ENCODE measurements at regions not wholly inside any gene's neighbourhood (a gene's known extent, or its start where the extent isn't known, plus 50 kb on each side); places are given as distances from the start of the nearest gene placed in this dataset.

- ChIA-PET CTCF (interaction anchor here (0.9 kb wide), 1 partner anchor 16 kb away, joined by 3 read pairs; no protein-coding TSS in a partner anchor), POLR2A (no interaction called here)
- Histone ChIP-seq H3K4me3 (ENCODE audit: low read depth, low read length) (no peak overlapping the region), H3K36me3 (ENCODE audit: control insufficient read depth, insufficient read depth, low read length) (no peaks in the 10 kb centered on the region), H3K27me3 (ENCODE audit: control insufficient read depth, insufficient read depth, low read length) (peaks cover 3% of the 10 kb centered on the region)
- TF ChIP-seq CTCF (IDR thresholded peaks at IDR 0.05; ENCODE audit: insufficient read depth, low read depth, low read length) = no peak
- DNase-seq (ENCODE audit: low read depth) = no peak
These were observed 195.5 kb upstream of the CLINT1 start for GRCh38 chr5:158054223-158055110.

- Histone ChIP-seq H3K36me3 (ENCODE audit: control insufficient read depth, insufficient read depth, low read length) (no peaks in the 10 kb centered on the region), H3K27me3 (ENCODE audit: control insufficient read depth, insufficient read depth, low read length) (no peaks in the 10 kb centered on the region), H3K4me3 (ENCODE audit: low read depth, low read length) (no peak overlapping the region)
- DNase-seq (ENCODE audit: low read depth) = no peak
- no peak for TF ChIP-seq CTCF (IDR thresholded peaks at IDR 0.05; ENCODE audit: insufficient read depth, low read depth, low read length)
- ChIA-PET CTCF (interaction anchor here (1.0 kb wide), 1 partner anchor 1057 kb away, joined by 4 read pairs; no protein-coding TSS in a partner anchor), POLR2A (no interaction called here)
These were observed 192.1 kb upstream of the CLINT1 start for GRCh38 chr5:158051036-158051435.

GRCh38 chr5:158050421-158050820, 191.5 kb upstream of the CLINT1 start:
- no peak overlapping the region for H3K4me3 ChIP-seq (ENCODE audit: low read depth, low read length)
- TF ChIP-seq CTCF (IDR thresholded peaks at IDR 0.05; ENCODE audit: insufficient read depth, low read depth, low read length) = no peak
- DNase-seq (ENCODE audit: low read depth) = no peak
- no peaks in the 10 kb centered on the region for H3K27me3 ChIP-seq (ENCODE audit: control insufficient read depth, insufficient read depth, low read length)
- no peaks in the 10 kb centered on the region for H3K36me3 ChIP-seq (ENCODE audit: control insufficient read depth, insufficient read depth, low read length)
- ChIA-PET CTCF (interaction anchor here (1.0 kb wide), 1 partner anchor 1057 kb away, joined by 4 read pairs; no protein-coding TSS in a partner anchor), POLR2A (no interaction called here)

GRCh38 chr5:158049459-158049858, 190.5 kb upstream of the CLINT1 start:
- ChIA-PET CTCF (interaction anchor here (0.6 to 1.1 kb wide), 2 partner anchors 10 to 815 kb away, joined by 3 read pairs; no protein-coding TSS in a partner anchor), POLR2A (no interaction called here)
- Histone ChIP-seq H3K4me3 (ENCODE audit: low read depth, low read length) (no peak overlapping the region), H3K36me3 (ENCODE audit: control insufficient read depth, insufficient read depth, low read length) (no peaks in the 10 kb centered on the region), H3K27me3 (ENCODE audit: control insufficient read depth, insufficient read depth, low read length) (no peaks in the 10 kb centered on the region)
- DNase-seq (ENCODE audit: low read depth) = no peak
- TF ChIP-seq CTCF (IDR thresholded peaks at IDR 0.05; ENCODE audit: insufficient read depth, low read depth, low read length) = no peak

GRCh38 chr5:158045696-158046095, 186.8 kb upstream of the CLINT1 start:
- ChIA-PET CTCF (no interaction called here), POLR2A (interaction anchor here (0.7 kb wide), 1 partner anchor 208 kb away, joined by 5 read pairs; no protein-coding TSS in a partner anchor)
- no peak for DNase-seq (ENCODE audit: low read depth)
- Histone ChIP-seq H3K36me3 (ENCODE audit: control insufficient read depth, insufficient read depth, low read length) (no peaks in the 10 kb centered on the region), H3K27me3 (ENCODE audit: control insufficient read depth, insufficient read depth, low read length) (no peaks in the 10 kb centered on the region), H3K4me3 (ENCODE audit: low read depth, low read length) (no peak overlapping the region)
- no peak for TF ChIP-seq CTCF (IDR thresholded peaks at IDR 0.05; ENCODE audit: insufficient read depth, low read depth, low read length)
